ENCODE measurements at regions not wholly inside any gene's neighbourhood (a gene's known extent, or its start where the extent isn't known, plus 50 kb on each side); places are given as distances from the start of the nearest gene placed in this dataset.

- Mint-ChIP-seq H3K9me3 (no peaks in the 10 kb centered on the region), H3K27ac (no peak overlapping the region), H3K4me1 (ENCODE audit: unreplicated experiment) (no peaks in the 10 kb centered on the region), H3K4me3 (no peak overlapping the region), H3K27me3 (no peaks in the 10 kb centered on the region), H3K36me3 (no peaks in the 10 kb centered on the region)
- DNase-seq (ENCODE audit: extremely low spot score, unreplicated experiment), result no peak
- no peak for TF ChIP-seq CTCF (conservative IDR thresholded peaks at IDR 0.05)
Measured at GRCh38 chr6:66902457-66902856, 1195.4 kb upstream of the EYS start.

DNA sequence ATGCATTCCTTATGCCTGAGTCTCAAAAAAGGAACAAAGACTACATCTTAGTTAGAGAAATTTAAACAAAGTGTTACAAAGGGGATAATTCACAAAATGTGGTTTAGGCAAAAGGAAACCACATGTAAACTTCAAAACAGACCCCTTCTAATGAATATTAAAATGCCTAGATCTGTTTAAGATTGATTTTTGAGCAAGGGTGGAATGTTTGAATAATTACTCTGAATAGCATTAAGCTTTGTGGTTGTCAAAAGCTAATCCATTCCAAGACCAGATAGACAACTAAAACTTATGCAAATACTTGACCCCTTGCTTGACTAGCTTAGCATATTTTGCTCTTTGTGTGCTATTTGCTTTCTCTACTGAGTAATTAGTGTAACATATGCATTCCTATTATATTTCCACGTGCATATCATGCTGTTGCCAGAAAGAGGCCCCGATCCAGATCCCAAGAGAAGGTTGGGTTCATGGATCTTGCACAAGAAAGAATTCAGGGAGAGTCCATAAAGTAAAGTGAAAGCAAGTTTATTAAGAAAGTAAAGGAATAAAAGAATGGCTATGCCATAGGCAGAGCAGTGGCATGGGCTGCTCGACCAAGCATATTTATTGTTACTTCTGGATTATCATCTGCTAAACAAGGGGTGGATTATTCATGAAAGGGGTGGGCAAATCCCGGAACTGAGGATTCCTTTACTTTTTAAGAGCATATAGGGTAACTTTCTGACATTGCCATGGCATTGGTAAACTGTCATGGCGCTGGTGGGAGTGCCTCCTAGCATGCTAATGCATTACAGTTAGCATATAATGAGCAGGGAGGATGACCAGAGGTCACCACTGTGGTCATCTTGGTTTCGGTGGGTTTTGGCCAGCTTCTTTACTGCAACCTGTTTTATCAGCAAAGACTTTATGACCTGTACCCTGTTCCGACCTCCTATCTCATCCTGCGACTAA, 1193.4 kb upstream of the EYS start:
- DNase-seq (ENCODE audit: extremely low spot score, unreplicated experiment), result no peak
- no peaks in the 10 kb centered on the region for H3K27me3 Mint-ChIP-seq
- H3K27ac Mint-ChIP-seq, result no peak overlapping the region
- H3K4me3 Mint-ChIP-seq, result no peak overlapping the region
- H3K9me3 Mint-ChIP-seq, result no peaks in the 10 kb centered on the region
- no peaks in the 10 kb centered on the region for H3K36me3 Mint-ChIP-seq
- H3K4me1 Mint-ChIP-seq (ENCODE audit: unreplicated experiment), result no peaks in the 10 kb centered on the region
- TF ChIP-seq CTCF (conservative IDR thresholded peaks at IDR 0.05), result no peak

GRCh38 chr6:66897576-66897975, 1190.5 kb upstream of the EYS start:
- no peak overlapping the region for H3K27ac Mint-ChIP-seq
- no peak overlapping the region for H3K4me3 Mint-ChIP-seq
- TF ChIP-seq CTCF (conservative IDR thresholded peaks at IDR 0.05), result no peak

DNA sequence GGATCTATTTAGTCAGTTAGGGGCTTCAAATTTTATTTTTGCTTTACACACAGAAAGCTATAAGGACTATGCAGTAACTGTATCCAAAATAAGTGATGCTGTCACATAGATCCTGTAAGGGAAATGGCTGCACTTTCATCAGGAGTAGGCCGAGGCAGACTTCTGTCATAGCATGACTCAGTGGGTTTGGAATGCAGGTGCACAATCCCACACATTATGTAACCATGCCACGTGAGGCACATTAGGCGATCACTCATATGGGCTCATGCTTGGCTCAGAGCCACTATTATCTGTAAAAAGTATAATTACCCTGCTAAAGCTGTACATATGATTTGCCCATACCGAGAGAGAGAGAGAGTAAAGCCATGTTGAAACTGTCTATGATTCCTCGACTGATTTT, 1189.4 kb upstream of the EYS start:
- Mint-ChIP-seq H3K4me3 (no peak overlapping the region), H3K4me1 (ENCODE audit: unreplicated experiment) (no peaks in the 10 kb centered on the region)
- no peak for TF ChIP-seq CTCF (conservative IDR thresholded peaks at IDR 0.05)

More at GRCh38 chr6:66897576-66897975, 1190.5 kb upstream of the EYS start:
- no peak for DNase-seq (ENCODE audit: extremely low spot score, unreplicated experiment)
- no peaks in the 10 kb centered on the region for H3K27me3 Mint-ChIP-seq
- H3K9me3 Mint-ChIP-seq, result no peaks in the 10 kb centered on the region
- H3K4me1 Mint-ChIP-seq (ENCODE audit: unreplicated experiment), result no peaks in the 10 kb centered on the region
- no peaks in the 10 kb centered on the region for H3K36me3 Mint-ChIP-seq

GRCh38 chr6:66883453-66883852, 1176.4 kb upstream of the EYS start:
- Mint-ChIP-seq H3K4me1 (ENCODE audit: unreplicated experiment) (no peaks in the 10 kb centered on the region), H3K4me3 (no peak overlapping the region), H3K27me3 (no peaks in the 10 kb centered on the region), H3K27ac (no peak overlapping the region), H3K9me3 (no peaks in the 10 kb centered on the region), H3K36me3 (no peaks in the 10 kb centered on the region)
- TF ChIP-seq CTCF (conservative IDR thresholded peaks at IDR 0.05), result no peak
- no peak for DNase-seq (ENCODE audit: extremely low spot score, unreplicated experiment)

More for the DNA sequence above, 1189.4 kb upstream of the EYS start:
- H3K27ac Mint-ChIP-seq, result no peak overlapping the region
- DNase-seq (ENCODE audit: extremely low spot score, unreplicated experiment), result no peak
- H3K27me3 Mint-ChIP-seq, result no peaks in the 10 kb centered on the region
- H3K36me3 Mint-ChIP-seq, result no peaks in the 10 kb centered on the region
- H3K9me3 Mint-ChIP-seq, result no peaks in the 10 kb centered on the region
